HEK293 (cell line): ENCODE measurements at regions not wholly inside any gene's neighbourhood (a gene's known extent, or its start where the extent isn't known, plus 50 kb on each side); places are given as distances from the start of the nearest gene placed in this dataset.

Experiments used
- CTCF ChIA-PET: fragments of 350-600 bp; formaldehyde crosslinking; extraction: SDS; loops from one replicate; lab custom pipeline; 2021; ENCODE audit warnings: antibody characterized with exemption; lab: Yijun Ruan, JAX
- POLR2A ChIA-PET: fragments of 300-600 bp; formaldehyde crosslinking; extraction: SDS; loops from one replicate; lab custom pipeline; 2020; ENCODE audit warnings: antibody characterized with exemption, inconsistent platforms; lab: Yijun Ruan, JAX
- H3K27ac ChIP-seq: fragments of 200-500 bp; sonication (Bioruptor generic); 2 replicates; pipeline ENCODE4 v1.5.1; 2014; ENCODE audit warnings: low read depth, low read length, control low read depth, inconsistent platforms; ENCODE audit errors: extremely low read depth
- H3K36me3 ChIP-seq, 2 experiments: fragments of 200-500 bp in 1 of 2; sonication (Bioruptor generic) in 1 of 2; 1 replicate in 1 of 2; 2 replicates in 1 of 2; pipeline ENCODE4 v1.5.1; 2014 to 2017; ENCODE audit warnings: inconsistent platforms in 2 of 2, low read length in 2 of 2; ENCODE audit not compliant: control insufficient read depth in 2 of 2, insufficient read depth in 1 of 2
- H3K4me1 ChIP-seq: fragments of 200-500 bp; sonication (Bioruptor generic); 2 replicates; pipeline ENCODE4 v1.5.1; 2014; ENCODE audit warnings: mild to moderate bottlenecking, low read length, inconsistent platforms; ENCODE audit not compliant: control insufficient read depth, insufficient read depth
- H3K4me3 ChIP-seq: 2 replicates; pipeline ENCODE4 v1.5.1; 2011; ENCODE audit warnings: low read depth, mild to moderate bottlenecking, control low read depth, low read length, moderate library complexity
- H3K9me3 ChIP-seq: fragments of 200-500 bp; sonication (Bioruptor generic); 2 replicates; pipeline ENCODE4 v1.5.1; 2014; ENCODE audit warnings: low read depth, low read length, inconsistent platforms; ENCODE audit not compliant: control insufficient read depth, insufficient read depth
- ELK4 ChIP-seq: IDR thresholded peaks from 2 replicates; pipeline ENCODE4 v1.6.1; 2011; ENCODE audit warnings: mild to moderate bottlenecking, low read depth, low read length, borderline replicate concordance
- FEZF1 ChIP-seq: fragments of 450-650 bp; formaldehyde crosslinking; IDR thresholded peaks from 2 replicates; pipeline ENCODE4 v1.5.1; 2016; ENCODE audit warnings: missing biosample characterization, missing genetic modification characterization
- HOXC10 ChIP-seq: sonication (generic); formaldehyde crosslinking; IDR thresholded peaks from 2 replicates; pipeline ENCODE4 v1.8.1; 2023; ENCODE audit warnings: mild to moderate bottlenecking, missing genetic modification reagents
- PRDM2 ChIP-seq: fragments of 450-650 bp; formaldehyde crosslinking; IDR thresholded peaks from 2 replicates; pipeline ENCODE4 v1.5.1; 2016; ENCODE audit warnings: missing biosample characterization, missing genetic modification characterization, borderline replicate concordance
- ZBTB1 ChIP-seq: fragments of 450-650 bp; formaldehyde crosslinking; IDR thresholded peaks from 2 replicates; pipeline ENCODE4 v1.5.1; 2016; ENCODE audit warnings: missing biosample characterization, missing genetic modification characterization
- ZBTB17 ChIP-seq: fragments of 450-650 bp; formaldehyde crosslinking; IDR thresholded peaks from 2 replicates; pipeline ENCODE4 v1.5.1; 2016; ENCODE audit warnings: missing biosample characterization, missing genetic modification characterization
- ZNF138 ChIP-seq: fragments of 450-650 bp; formaldehyde crosslinking; IDR thresholded peaks from 2 replicates; pipeline ENCODE4 v1.5.1; 2016; ENCODE audit warnings: missing biosample characterization, missing genetic modification characterization, borderline replicate concordance
- ZNF140 ChIP-seq: fragments of 450-650 bp; formaldehyde crosslinking; IDR thresholded peaks from 2 replicates; pipeline ENCODE4 v1.5.1; 2016; ENCODE audit warnings: missing biosample characterization, missing genetic modification characterization
- ZNF211 ChIP-seq: fragments of 450-650 bp; formaldehyde crosslinking; IDR thresholded peaks from 2 replicates; pipeline ENCODE4 v1.5.1; 2016; ENCODE audit warnings: low read depth, missing biosample characterization, missing genetic modification characterization
- ZNF292 ChIP-seq: fragments of 450-650 bp; formaldehyde crosslinking; IDR thresholded peaks from 2 replicates; pipeline ENCODE4 v1.5.1; 2016; ENCODE audit warnings: low read depth, missing biosample characterization, missing genetic modification characterization, borderline replicate concordance
- ZNF341 ChIP-seq: fragments of 450-650 bp; formaldehyde crosslinking; IDR thresholded peaks from 2 replicates; pipeline ENCODE4; 2016; ENCODE audit warnings: low read depth, missing biosample characterization, missing genetic modification characterization
- ZNF366 ChIP-seq: fragments of 450-650 bp; formaldehyde crosslinking; conservative IDR thresholded peaks from 2 replicates; pipeline ENCODE4 v1.5.1; 2016; ENCODE audit warnings: missing biosample characterization, missing genetic modification characterization
- ZNF398 ChIP-seq: fragments of 450-650 bp; formaldehyde crosslinking; IDR thresholded peaks from 2 replicates; pipeline ENCODE4 v1.5.1; 2017; ENCODE audit warnings: missing biosample characterization, missing genetic modification characterization
- ZNF423 ChIP-seq: fragments of 450-650 bp; formaldehyde crosslinking; IDR thresholded peaks from 2 replicates; pipeline ENCODE4 v1.5.1; 2016; ENCODE audit warnings: missing biosample characterization, missing genetic modification characterization
- ZNF639 ChIP-seq: fragments of 450-650 bp; formaldehyde crosslinking; IDR thresholded peaks from 2 replicates; pipeline ENCODE4 v1.5.1; 2016; ENCODE audit warnings: missing biosample characterization, missing genetic modification characterization
- ZSCAN23 ChIP-seq: fragments of 450-650 bp; formaldehyde crosslinking; IDR thresholded peaks from 2 replicates; pipeline ENCODE4 v1.5.1; 2016; ENCODE audit warnings: missing biosample characterization, missing genetic modification characterization

- H3K4me1 ChIP-seq: no peaks in the 10 kb centered on the region
- H3K27ac ChIP-seq: no peak overlapping the region
- H3K9me3 ChIP-seq: no peaks in the 10 kb centered on the region
- ChIA-PET POLR2A (no interaction called here), CTCF (no interaction called here)
- TF ChIP-seq ZSCAN23 (tag by site-specific recombination) (no peak), ZNF423 (no peak), PRDM2 (no peak), FEZF1 (tag by site-specific recombination) (no peak), ELK4 (no peak), HOXC10 (CRISPR knock-in tag) (no peak), ZNF341 (no peak), ZNF639 (no peak), ZBTB1 (tag by site-specific recombination) (no peak), ZNF366 (no peak), ZNF398 (tag by site-specific recombination) (no peak), ZNF211 (tag by site-specific recombination) (no peak), ZBTB17 (tag by site-specific recombination) (no peak), ZNF292 (tag by site-specific recombination) (no peak), ZNF138 (tag by site-specific recombination) (no peak)
- no peak overlapping the region for H3K4me3 ChIP-seq
- H3K36me3 ChIP-seq: no peaks in the 10 kb centered on the region
Observed at GRCh38 chr13:75146436-75146835, 335.5 kb downstream of the TBC1D4 start.

- H3K9me3 ChIP-seq: no peaks in the 10 kb centered on the region
- H3K4me1 ChIP-seq: no peaks in the 10 kb centered on the region
- H3K36me3 ChIP-seq: no peaks in the 10 kb centered on the region
- no peak overlapping the region for H3K4me3 ChIP-seq
- TF ChIP-seq ZNF140 (tag by site-specific recombination): no peak
- ChIA-PET POLR2A (no interaction called here), CTCF (no interaction called here)
- H3K27ac ChIP-seq: no peak overlapping the region
Observed at GRCh38 chr13:75145927-75146326, 336.0 kb downstream of the TBC1D4 start.
